ENCODE measurements at regions not wholly inside any gene's neighbourhood (a gene's known extent, or its start where the extent isn't known, plus 50 kb on each side); places are given as distances from the start of the nearest gene placed in this dataset.

DNA sequence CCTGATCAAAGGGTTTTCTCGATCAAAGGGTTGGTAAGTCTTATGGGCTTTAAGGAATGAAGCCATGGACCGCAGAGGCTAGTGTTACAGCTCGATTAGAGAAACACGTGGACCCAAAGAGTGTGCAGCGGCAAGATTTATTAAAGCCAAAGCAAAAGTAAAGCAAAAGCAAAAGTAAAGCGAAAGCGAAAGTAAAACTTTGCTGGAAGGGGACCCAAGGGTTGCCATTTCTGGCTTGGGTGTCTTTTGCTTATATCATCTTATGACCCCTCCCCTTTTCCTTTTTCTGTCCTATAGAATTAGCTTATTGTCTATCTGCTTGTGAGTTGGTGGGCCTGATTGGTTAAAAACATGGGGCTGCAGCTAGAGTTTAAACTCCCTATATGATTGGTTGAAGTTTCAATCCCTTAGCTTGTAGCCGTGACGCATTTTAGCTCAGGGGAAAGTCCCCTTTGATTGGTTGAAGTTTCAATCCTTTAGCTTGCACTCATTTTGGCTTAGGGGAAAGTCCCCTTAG is 957.0 kb downstream of the AMY1C start:
- no peak for DNase-seq (ENCODE audit: low spot score)
- H3K9me3 ChIP-seq (ENCODE audit: low read depth), result no peaks in the 10 kb centered on the region
- Mint-ChIP-seq H3K27ac (no peak overlapping the region), H3K27me3 (ENCODE audit: insufficient read depth, low read depth) (no peaks in the 10 kb centered on the region), H3K36me3 (no peaks in the 10 kb centered on the region), H3K4me1 (no peaks in the 10 kb centered on the region), H3K9me3 (no peaks in the 10 kb centered on the region), H3K4me3 (no peak overlapping the region)
- no peak overlapping the region for H2AFZ ChIP-seq (replicated peaks)
- H3K9ac ChIP-seq, result no peak overlapping the region
- no peaks in the 10 kb centered on the region for H3K4me1 ChIP-seq
- no peaks in the 10 kb centered on the region for H3K79me2 ChIP-seq (ENCODE audit: low read depth)
- no peaks in the 10 kb centered on the region for H4K20me1 ChIP-seq (ENCODE audit: low read depth)
- no peak overlapping the region for H3K4me3 ChIP-seq
- H3K27ac ChIP-seq, result no peak overlapping the region
- no peaks in the 10 kb centered on the region for H3K27me3 ChIP-seq
- no peaks in the 10 kb centered on the region for H3K36me3 ChIP-seq
- TF ChIP-seq, protein P1, sequence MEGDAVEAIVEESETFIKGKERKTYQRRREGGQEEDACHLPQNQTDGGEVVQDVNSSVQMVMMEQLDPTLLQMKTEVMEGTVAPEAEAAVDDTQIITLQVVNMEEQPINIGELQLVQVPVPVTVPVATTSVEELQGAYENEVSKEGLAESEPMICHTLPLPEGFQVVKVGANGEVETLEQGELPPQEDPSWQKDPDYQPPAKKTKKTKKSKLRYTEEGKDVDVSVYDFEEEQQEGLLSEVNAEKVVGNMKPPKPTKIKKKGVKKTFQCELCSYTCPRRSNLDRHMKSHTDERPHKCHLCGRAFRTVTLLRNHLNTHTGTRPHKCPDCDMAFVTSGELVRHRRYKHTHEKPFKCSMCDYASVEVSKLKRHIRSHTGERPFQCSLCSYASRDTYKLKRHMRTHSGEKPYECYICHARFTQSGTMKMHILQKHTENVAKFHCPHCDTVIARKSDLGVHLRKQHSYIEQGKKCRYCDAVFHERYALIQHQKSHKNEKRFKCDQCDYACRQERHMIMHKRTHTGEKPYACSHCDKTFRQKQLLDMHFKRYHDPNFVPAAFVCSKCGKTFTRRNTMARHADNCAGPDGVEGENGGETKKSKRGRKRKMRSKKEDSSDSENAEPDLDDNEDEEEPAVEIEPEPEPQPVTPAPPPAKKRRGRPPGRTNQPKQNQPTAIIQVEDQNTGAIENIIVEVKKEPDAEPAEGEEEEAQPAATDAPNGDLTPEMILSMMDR (IDR thresholded peaks at IDR 0.05), result no peak
- TF ChIP-seq EZH2phosphoT487 (IDR thresholded peaks at IDR 0.05) (no peak), EZH2 (IDR thresholded peaks at IDR 0.05) (no peak)
- no peaks in the 10 kb centered on the region for H3F3A ChIP-seq (ENCODE audit: low read depth)
- H3K4me2 ChIP-seq, result no peak overlapping the region

DNA sequence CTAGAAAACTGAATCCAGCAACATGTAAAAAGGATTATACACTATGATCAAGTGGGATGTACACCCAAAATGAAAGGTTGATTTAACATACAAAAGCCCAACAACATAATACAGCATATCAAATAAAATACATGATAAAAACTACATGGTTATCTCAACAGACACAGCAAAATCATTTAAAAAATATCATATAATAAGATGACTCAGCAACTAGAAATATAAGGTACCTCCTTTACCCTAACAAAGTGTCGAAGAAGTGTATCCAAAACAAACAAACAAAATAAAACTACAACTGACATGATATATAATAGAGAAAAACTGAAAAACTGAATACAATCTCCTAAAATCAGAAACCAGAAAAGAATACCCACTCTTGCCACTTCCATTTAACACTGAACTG is 969.1 kb downstream of the AMY1C start:
- no peaks in the 10 kb centered on the region for H3K9me3 ChIP-seq (ENCODE audit: low read depth)
- no peak for TF ChIP-seq EZH2phosphoT487 (IDR thresholded peaks at IDR 0.05)
- no peak for TF ChIP-seq EZH2 (IDR thresholded peaks at IDR 0.05)
- TF ChIP-seq, protein P1 (IDR thresholded peaks at IDR 0.05), result no peak
- H3K4me2 ChIP-seq, result no peak overlapping the region
- H3K36me3 ChIP-seq, result no peaks in the 10 kb centered on the region
- H3K9me3 Mint-ChIP-seq, result no peaks in the 10 kb centered on the region
- no peak overlapping the region for H3K27ac Mint-ChIP-seq
- H2AFZ ChIP-seq (replicated peaks), result no peak overlapping the region
- no peak overlapping the region for H3K27ac ChIP-seq
- no peak for DNase-seq (ENCODE audit: low spot score)
- H3K36me3 Mint-ChIP-seq, result no peaks in the 10 kb centered on the region
- H3K27me3 ChIP-seq, result no peaks in the 10 kb centered on the region
- no peaks in the 10 kb centered on the region for H4K20me1 ChIP-seq (ENCODE audit: low read depth)
- no peaks in the 10 kb centered on the region for H3F3A ChIP-seq (ENCODE audit: low read depth)
- no peak overlapping the region for H3K4me3 Mint-ChIP-seq
- no peak overlapping the region for H3K4me3 ChIP-seq
- no peaks in the 10 kb centered on the region for H3K4me1 ChIP-seq
- no peaks in the 10 kb centered on the region for H3K79me2 ChIP-seq (ENCODE audit: low read depth)
- H3K4me1 Mint-ChIP-seq, result no peaks in the 10 kb centered on the region
- no peaks in the 10 kb centered on the region for H3K27me3 Mint-ChIP-seq (ENCODE audit: insufficient read depth, low read depth)
- H3K9ac ChIP-seq, result no peak overlapping the region

DNA sequence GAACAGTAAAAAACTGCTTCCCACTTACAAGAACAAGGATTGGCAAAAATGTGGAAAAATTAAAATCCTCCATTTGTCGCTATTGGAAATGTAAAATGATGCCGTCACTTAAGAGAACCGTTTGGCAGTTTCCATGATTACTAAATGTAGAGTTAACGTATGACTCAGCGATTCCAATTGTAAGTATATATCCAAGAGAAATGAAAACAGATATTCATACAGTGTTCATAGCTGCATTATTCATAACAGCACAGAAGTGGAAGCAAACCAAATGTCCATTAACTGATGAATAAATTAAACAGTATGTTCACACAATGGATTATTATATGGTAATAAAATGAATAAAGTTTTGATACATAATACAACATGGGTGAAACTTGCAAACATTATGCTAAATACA is 971.0 kb downstream of the AMY1C start:
- TF ChIP-seq, protein P1 (IDR thresholded peaks at IDR 0.05), result no peak
- TF ChIP-seq EZH2phosphoT487 (IDR thresholded peaks at IDR 0.05), result no peak
- no peak for TF ChIP-seq EZH2 (IDR thresholded peaks at IDR 0.05)
- Histone ChIP-seq H3F3A (ENCODE audit: low read depth) (no peaks in the 10 kb centered on the region), H2AFZ (replicated peaks) (no peak overlapping the region), H3K27ac (no peak overlapping the region), H3K27me3 (no peaks in the 10 kb centered on the region), H3K4me3 (no peak overlapping the region), H3K79me2 (ENCODE audit: low read depth) (no peaks in the 10 kb centered on the region), H4K20me1 (ENCODE audit: low read depth) (no peaks in the 10 kb centered on the region), H3K36me3 (no peaks in the 10 kb centered on the region), H3K9me3 (ENCODE audit: low read depth) (no peaks in the 10 kb centered on the region), H3K4me1 (no peaks in the 10 kb centered on the region), H3K4me2 (no peak overlapping the region), H3K9ac (no peak overlapping the region)
- Mint-ChIP-seq H3K27ac (no peak overlapping the region), H3K4me1 (no peaks in the 10 kb centered on the region), H3K9me3 (peaks cover 2% of the 10 kb centered on the region), H3K27me3 (ENCODE audit: insufficient read depth, low read depth) (no peaks in the 10 kb centered on the region), H3K4me3 (no peak overlapping the region), H3K36me3 (no peaks in the 10 kb centered on the region)
- no peak for DNase-seq (ENCODE audit: low spot score)
